Tibial nerve (tissue), 3 donors: ENCODE measurements at regions not wholly inside any gene's neighbourhood (a gene's known extent, or its start where the extent isn't known, plus 50 kb on each side); places are given as distances from the start of the nearest gene placed in this dataset.

Experiments
- POLR2A ChIP-seq, 2 donors: fragments of 450-650 bp; IDR thresholded peaks; one replicate each; pipeline ENCODE4 v1.6.1; 2017; ENCODE audit warnings: antibody characterized with exemption in 2 of 2, mild to moderate bottlenecking in 2 of 2, moderate library complexity in 2 of 2
- TF ChIP-seq, protein P1 (sequence below), 5 experiments: fragments of 200-600 bp in 3 of 5; fragments of 450-650 bp in 2 of 5; sonication (generic) in 3 of 5; IDR thresholded peaks; one replicate each; pipeline ENCODE4 v1.5.1; 2016 to 2019; ENCODE audit warnings: antibody characterized with exemption in 5 of 5, mild to moderate bottlenecking in 3 of 5, moderate library complexity in 2 of 5

DNA sequence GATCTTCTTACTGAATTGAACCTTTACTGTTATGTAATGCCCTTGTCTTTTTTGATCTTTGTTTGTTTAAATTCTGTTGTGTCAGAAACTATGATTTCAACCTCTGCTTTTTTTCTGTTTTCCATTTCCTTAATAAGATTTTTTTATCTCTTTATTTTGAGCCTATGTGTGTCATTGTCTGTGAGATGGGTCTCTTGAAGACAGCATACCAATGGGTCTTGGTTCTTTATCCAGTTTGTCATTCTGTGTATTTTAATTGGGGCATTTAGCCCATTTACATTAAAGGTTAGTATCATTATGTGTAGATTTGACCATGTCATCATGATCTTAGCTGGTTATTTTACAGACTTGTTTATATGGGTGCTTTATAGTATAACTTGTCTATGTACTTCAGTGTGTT is 1803.3 kb downstream of the SLITRK5 start:
- TF ChIP-seq, protein P1, sequence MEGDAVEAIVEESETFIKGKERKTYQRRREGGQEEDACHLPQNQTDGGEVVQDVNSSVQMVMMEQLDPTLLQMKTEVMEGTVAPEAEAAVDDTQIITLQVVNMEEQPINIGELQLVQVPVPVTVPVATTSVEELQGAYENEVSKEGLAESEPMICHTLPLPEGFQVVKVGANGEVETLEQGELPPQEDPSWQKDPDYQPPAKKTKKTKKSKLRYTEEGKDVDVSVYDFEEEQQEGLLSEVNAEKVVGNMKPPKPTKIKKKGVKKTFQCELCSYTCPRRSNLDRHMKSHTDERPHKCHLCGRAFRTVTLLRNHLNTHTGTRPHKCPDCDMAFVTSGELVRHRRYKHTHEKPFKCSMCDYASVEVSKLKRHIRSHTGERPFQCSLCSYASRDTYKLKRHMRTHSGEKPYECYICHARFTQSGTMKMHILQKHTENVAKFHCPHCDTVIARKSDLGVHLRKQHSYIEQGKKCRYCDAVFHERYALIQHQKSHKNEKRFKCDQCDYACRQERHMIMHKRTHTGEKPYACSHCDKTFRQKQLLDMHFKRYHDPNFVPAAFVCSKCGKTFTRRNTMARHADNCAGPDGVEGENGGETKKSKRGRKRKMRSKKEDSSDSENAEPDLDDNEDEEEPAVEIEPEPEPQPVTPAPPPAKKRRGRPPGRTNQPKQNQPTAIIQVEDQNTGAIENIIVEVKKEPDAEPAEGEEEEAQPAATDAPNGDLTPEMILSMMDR (IDR thresholded peaks at IDR 0.05): no peak
- no peak for TF ChIP-seq POLR2A (IDR thresholded peaks at IDR 0.05)
